ENCODE measurements at regions not wholly inside any gene's neighbourhood (a gene's known extent, or its start where the extent isn't known, plus 50 kb on each side); places are given as distances from the start of the nearest gene placed in this dataset.

DNA sequence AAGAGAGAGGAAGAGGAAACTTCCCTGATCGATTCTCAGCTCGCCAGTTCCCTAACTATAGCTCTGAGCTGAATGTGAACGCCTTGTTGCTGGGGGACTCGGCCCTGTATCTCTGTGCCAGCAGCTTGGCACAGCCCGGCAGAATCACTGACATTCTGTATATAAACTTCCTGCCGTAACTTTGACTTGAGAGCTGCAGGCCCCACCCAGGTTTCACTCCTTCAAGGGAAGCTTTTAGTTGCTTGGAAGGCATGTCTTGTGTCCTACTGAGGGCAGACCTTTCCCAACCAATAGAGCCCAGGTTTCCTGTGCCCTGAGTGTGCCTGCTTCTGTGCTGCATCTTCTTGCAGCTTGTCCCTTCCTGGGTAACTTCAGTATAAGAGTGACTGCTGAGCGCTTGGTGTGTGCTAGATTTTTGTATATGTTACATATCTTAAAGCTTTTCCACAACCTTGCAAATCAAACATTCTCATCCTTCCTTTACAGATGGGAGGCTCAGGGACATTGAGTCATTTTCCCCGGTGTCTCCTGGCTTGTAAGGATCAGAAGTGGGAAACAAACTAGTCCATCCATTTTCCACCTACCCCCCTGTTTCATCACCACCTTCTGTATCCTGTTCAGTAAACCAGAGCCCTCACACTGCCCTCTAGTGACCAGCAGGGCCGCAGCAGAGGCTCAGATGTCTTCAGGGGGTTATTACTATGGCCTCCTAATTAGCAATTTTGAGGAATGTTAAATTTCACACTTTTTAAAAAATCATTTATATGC lies 225.2 kb upstream of the PRSS58 start:
- peak; percentile 91 for ATAC-seq
- Histone ChIP-seq H3K79me2 (ENCODE audit: insufficient read depth, low read length) (no peaks in the 10 kb centered on the region), H3K4me2 (ENCODE audit: low read depth, low read length) (no peak overlapping the region), H3K27me3 (ENCODE audit: control insufficient read depth in 1 of 2, insufficient read depth in 2 of 2, low read length in 2 of 2) (no peaks in the 10 kb centered on the region), H3K9me3 (ENCODE audit: low read length) (0 out of 2 replicates have a peak, but pooled peaks cover 4% of the 10 kb centered on the region), H3K4me3 (replicated peaks in 1 of 3; ENCODE audit: insufficient read depth in 1 of 3, low read depth in 2 of 3, low read length in 3 of 3) (no peak overlapping the region), H3K36me3 (replicated peaks in 1 of 2; ENCODE audit: control insufficient read depth in 1 of 2, insufficient read depth in 2 of 2, low read length in 2 of 2) (no peaks in the 10 kb centered on the region), H4K20me1 (ENCODE audit: insufficient read depth, low read length) (no peaks in the 10 kb centered on the region), H3K9ac (ENCODE audit: insufficient read depth, low read depth, low read length) (no peak overlapping the region), H3K4me1 (ENCODE audit: insufficient read depth, low read length) (no peaks in the 10 kb centered on the region), H2AFZ (ENCODE audit: low read length) (no peak overlapping the region), H3K27ac (ENCODE audit: extremely low read length, insufficient read depth, low read length) (no peak overlapping the region)
- DNase-seq (ENCODE audit: low spot score), result peak; percentile 7
- TF ChIP-seq, protein P1, sequence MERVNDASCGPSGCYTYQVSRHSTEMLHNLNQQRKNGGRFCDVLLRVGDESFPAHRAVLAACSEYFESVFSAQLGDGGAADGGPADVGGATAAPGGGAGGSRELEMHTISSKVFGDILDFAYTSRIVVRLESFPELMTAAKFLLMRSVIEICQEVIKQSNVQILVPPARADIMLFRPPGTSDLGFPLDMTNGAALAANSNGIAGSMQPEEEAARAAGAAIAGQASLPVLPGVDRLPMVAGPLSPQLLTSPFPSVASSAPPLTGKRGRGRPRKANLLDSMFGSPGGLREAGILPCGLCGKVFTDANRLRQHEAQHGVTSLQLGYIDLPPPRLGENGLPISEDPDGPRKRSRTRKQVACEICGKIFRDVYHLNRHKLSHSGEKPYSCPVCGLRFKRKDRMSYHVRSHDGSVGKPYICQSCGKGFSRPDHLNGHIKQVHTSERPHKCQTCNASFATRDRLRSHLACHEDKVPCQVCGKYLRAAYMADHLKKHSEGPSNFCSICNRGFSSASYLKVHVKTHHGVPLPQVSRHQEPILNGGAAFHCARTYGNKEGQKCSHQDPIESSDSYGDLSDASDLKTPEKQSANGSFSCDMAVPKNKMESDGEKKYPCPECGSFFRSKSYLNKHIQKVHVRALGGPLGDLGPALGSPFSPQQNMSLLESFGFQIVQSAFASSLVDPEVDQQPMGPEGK (CRISPR knock-in tag; IDR thresholded peaks at IDR 0.05), result no peak
- TF ChIP-seq GATA4 (IDR thresholded peaks at IDR 0.05; ENCODE audit: borderline replicate concordance, low read depth) (no peak), FOXA3 (CRISPR knock-in tag; IDR thresholded peaks at IDR 0.05) (no peak), ZNF230 (CRISPR knock-in tag; IDR thresholded peaks at IDR 0.05) (no peak), ZNF589 (CRISPR knock-in tag; conservative IDR thresholded peaks at IDR 0.05) (no peak), CEBPG (CRISPR knock-in tag; IDR thresholded peaks at IDR 0.05) (0 out of 2 replicates have a peak, but pooled peaks have one; percentile 5), TBL1XR1 (IDR thresholded peaks at IDR 0.05; ENCODE audit: borderline replicate concordance, low read length, partially characterized antibody) (no peak), STAG1 (CRISPR knock-in tag; IDR thresholded peaks at IDR 0.05) (0 out of 2 replicates have a peak, but pooled peaks have one; percentile 5), RELA (CRISPR knock-in tag; IDR thresholded peaks at IDR 0.05) (no peak), SMC3 (IDR thresholded peaks at IDR 0.05; ENCODE audit: low read length) (peak; percentile 55)
- TF ChIP-seq, protein P2, sequence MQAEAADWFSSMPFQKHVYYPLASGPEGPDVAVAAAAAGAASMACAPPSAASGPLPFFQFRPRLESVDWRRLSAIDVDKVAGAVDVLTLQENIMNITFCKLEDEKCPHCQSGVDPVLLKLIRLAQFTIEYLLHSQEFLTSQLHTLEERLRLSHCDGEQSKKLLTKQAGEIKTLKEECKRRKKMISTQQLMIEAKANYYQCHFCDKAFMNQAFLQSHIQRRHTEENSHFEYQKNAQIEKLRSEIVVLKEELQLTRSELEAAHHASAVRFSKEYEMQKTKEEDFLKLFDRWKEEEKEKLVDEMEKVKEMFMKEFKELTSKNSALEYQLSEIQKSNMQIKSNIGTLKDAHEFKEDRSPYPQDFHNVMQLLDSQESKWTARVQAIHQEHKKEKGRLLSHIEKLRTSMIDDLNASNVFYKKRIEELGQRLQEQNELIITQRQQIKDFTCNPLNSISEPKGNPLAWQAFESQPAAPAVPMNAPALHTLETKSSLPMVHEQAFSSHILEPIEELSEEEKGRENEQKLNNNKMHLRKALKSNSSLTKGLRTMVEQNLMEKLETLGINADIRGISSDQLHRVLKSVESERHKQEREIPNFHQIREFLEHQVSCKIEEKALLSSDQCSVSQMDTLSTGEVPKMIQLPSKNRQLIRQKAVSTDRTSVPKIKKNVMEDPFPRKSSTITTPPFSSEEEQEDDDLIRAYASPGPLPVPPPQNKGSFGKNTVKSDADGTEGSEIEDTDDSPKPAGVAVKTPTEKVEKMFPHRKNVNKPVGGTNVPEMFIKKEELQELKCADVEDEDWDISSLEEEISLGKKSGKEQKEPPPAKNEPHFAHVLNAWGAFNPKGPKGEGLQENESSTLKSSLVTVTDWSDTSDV (CRISPR knock-in tag; IDR thresholded peaks at IDR 0.05), result no peak
- TF ChIP-seq, protein P3, sequence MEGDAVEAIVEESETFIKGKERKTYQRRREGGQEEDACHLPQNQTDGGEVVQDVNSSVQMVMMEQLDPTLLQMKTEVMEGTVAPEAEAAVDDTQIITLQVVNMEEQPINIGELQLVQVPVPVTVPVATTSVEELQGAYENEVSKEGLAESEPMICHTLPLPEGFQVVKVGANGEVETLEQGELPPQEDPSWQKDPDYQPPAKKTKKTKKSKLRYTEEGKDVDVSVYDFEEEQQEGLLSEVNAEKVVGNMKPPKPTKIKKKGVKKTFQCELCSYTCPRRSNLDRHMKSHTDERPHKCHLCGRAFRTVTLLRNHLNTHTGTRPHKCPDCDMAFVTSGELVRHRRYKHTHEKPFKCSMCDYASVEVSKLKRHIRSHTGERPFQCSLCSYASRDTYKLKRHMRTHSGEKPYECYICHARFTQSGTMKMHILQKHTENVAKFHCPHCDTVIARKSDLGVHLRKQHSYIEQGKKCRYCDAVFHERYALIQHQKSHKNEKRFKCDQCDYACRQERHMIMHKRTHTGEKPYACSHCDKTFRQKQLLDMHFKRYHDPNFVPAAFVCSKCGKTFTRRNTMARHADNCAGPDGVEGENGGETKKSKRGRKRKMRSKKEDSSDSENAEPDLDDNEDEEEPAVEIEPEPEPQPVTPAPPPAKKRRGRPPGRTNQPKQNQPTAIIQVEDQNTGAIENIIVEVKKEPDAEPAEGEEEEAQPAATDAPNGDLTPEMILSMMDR (CRISPR knock-in tag; IDR thresholded peaks at IDR 0.05), result peak; percentile 67
- TF ChIP-seq, protein P4, sequence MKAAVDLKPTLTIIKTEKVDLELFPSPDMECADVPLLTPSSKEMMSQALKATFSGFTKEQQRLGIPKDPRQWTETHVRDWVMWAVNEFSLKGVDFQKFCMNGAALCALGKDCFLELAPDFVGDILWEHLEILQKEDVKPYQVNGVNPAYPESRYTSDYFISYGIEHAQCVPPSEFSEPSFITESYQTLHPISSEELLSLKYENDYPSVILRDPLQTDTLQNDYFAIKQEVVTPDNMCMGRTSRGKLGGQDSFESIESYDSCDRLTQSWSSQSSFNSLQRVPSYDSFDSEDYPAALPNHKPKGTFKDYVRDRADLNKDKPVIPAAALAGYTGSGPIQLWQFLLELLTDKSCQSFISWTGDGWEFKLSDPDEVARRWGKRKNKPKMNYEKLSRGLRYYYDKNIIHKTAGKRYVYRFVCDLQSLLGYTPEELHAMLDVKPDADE (CRISPR knock-in tag; IDR thresholded peaks at IDR 0.05), result no peak
- no TSS peak for BruUV-seq (replicated peaks)
- 21% methylated on average over 8 of the region's 9 CpGs for WGBS (ENCODE audit: low lambda C conversion rate)
- intact Hi-C loops (cut with micrococcal nuclease; ENCODE audit: unreplicated experiment), result loop anchor here (1.0 kb wide), 1 partner anchor 98 kb away; no protein-coding TSS in a partner anchor
- in situ Hi-C loops (cut with HindIII; ENCODE audit: extremely low pct_ligation_motif_present, low pct_unique_long_range_greater_than_20kb), result no loop called here
- CTCF ChIA-PET (ENCODE audit: low intra/inter-chr PET ratio, low total read pairs), result no interaction called here
- FAIRE-seq, result no peak
- POLR2A ChIA-PET, result no interaction called here
